ENCODE measurements at regions not wholly inside any gene's neighbourhood (a gene's known extent, or its start where the extent isn't known, plus 50 kb on each side); places are given as distances from the start of the nearest gene placed in this dataset.

DNA sequence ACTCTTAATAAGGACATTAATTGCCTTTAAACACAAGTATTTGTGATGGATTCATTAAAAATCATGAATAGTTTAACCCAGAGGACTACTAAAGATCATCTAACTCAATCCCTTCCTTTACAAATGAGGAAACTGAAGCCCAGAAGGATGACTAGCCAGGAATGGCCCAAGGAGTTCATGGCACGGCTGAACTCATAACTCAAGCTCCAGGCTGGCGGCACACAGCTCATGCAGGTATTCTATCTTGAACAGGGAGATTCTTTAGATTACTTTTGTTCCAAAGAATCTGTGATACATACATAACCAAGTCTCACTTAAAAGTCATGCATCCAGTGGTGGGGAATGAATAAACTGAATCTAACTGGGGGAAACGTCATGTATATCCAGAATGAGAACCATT, 495.5 kb downstream of the ACTL7B start:
- TF ChIP-seq POLR2A (IDR thresholded peaks at IDR 0.05): no peak
- TF ChIP-seq, protein P1, sequence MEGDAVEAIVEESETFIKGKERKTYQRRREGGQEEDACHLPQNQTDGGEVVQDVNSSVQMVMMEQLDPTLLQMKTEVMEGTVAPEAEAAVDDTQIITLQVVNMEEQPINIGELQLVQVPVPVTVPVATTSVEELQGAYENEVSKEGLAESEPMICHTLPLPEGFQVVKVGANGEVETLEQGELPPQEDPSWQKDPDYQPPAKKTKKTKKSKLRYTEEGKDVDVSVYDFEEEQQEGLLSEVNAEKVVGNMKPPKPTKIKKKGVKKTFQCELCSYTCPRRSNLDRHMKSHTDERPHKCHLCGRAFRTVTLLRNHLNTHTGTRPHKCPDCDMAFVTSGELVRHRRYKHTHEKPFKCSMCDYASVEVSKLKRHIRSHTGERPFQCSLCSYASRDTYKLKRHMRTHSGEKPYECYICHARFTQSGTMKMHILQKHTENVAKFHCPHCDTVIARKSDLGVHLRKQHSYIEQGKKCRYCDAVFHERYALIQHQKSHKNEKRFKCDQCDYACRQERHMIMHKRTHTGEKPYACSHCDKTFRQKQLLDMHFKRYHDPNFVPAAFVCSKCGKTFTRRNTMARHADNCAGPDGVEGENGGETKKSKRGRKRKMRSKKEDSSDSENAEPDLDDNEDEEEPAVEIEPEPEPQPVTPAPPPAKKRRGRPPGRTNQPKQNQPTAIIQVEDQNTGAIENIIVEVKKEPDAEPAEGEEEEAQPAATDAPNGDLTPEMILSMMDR (IDR thresholded peaks at IDR 0.05): no peak
